ENCODE measurements at regions not wholly inside any gene's neighbourhood (a gene's known extent, or its start where the extent isn't known, plus 50 kb on each side); places are given as distances from the start of the nearest gene placed in this dataset.

- no peak for DNase-seq (ENCODE audit: low read depth in 2 of 2)
- no peak overlapping the region for H3K4me3 ChIP-seq (replicated peaks in 1 of 2; ENCODE audit: low read depth in 2 of 2, low read length in 2 of 2)
- TF ChIP-seq CTCF (IDR thresholded peaks at IDR 0.05; ENCODE audit: low read depth, low read length) = no peak
These were observed 292.5 kb downstream of the TCERG1L start for GRCh38 chr10:131018886-131019500.

GRCh38 chr10:131019696-131020095, 291.8 kb downstream of the TCERG1L start:
- TF ChIP-seq CTCF (IDR thresholded peaks at IDR 0.05; ENCODE audit: low read depth, low read length) = no peak
- H3K4me3 ChIP-seq (replicated peaks in 1 of 2; ENCODE audit: low read depth in 2 of 2, low read length in 2 of 2) = no peak overlapping the region
- no peak for DNase-seq (ENCODE audit: low read depth in 2 of 2)

- no peak for DNase-seq (ENCODE audit: low read depth in 2 of 2)
- no peak for TF ChIP-seq CTCF (IDR thresholded peaks at IDR 0.05; ENCODE audit: low read depth, low read length)
- H3K4me3 ChIP-seq (replicated peaks in 1 of 2; ENCODE audit: low read depth in 2 of 2, low read length in 2 of 2) = no peak overlapping the region
These were observed 290.7 kb downstream of the TCERG1L start for GRCh38 chr10:131020775-131021174.

- no peak for TF ChIP-seq CTCF (IDR thresholded peaks at IDR 0.05; ENCODE audit: low read depth, low read length)
- no peak overlapping the region for H3K4me3 ChIP-seq (replicated peaks in 1 of 2; ENCODE audit: low read depth in 2 of 2, low read length in 2 of 2)
These were observed 290.1 kb downstream of the TCERG1L start for GRCh38 chr10:131021246-131021895.

GRCh38 chr10:131021969-131022368, 289.6 kb downstream of the TCERG1L start:
- no peak for TF ChIP-seq CTCF (IDR thresholded peaks at IDR 0.05; ENCODE audit: low read depth, low read length)
- no peak for DNase-seq (ENCODE audit: low read depth in 2 of 2)
- no peak overlapping the region for H3K4me3 ChIP-seq (replicated peaks in 1 of 2; ENCODE audit: low read depth in 2 of 2, low read length in 2 of 2)

More at GRCh38 chr10:131021246-131021895, 290.1 kb downstream of the TCERG1L start:
- DNase-seq (ENCODE audit: low read depth in 2 of 2) = no peak

- no peak for DNase-seq (ENCODE audit: low read depth in 2 of 2)
- no peak for TF ChIP-seq CTCF (IDR thresholded peaks at IDR 0.05; ENCODE audit: low read depth, low read length)
- no peak overlapping the region for H3K4me3 ChIP-seq (replicated peaks in 1 of 2; ENCODE audit: low read depth in 2 of 2, low read length in 2 of 2)
These were observed 289.2 kb downstream of the TCERG1L start for GRCh38 chr10:131022369-131022768.
